ENCODE measurements at regions not wholly inside any gene's neighbourhood (a gene's known extent, or its start where the extent isn't known, plus 50 kb on each side); places are given as distances from the start of the nearest gene placed in this dataset.

- TF ChIP-seq CTCF (IDR thresholded peaks at IDR 0.05) (no peak), POLR2A (IDR thresholded peaks at IDR 0.05) (no peak)
These were observed 128.9 kb upstream of the SPEF2 start for GRCh38 chr5:35488791-35489190.

All from esophagus squamous epithelium (tissue), 4 donors.